ENCODE measurements at regions not wholly inside any gene's neighbourhood (a gene's known extent, or its start where the extent isn't known, plus 50 kb on each side); places are given as distances from the start of the nearest gene placed in this dataset.

- TF ChIP-seq CTCF (IDR thresholded peaks at IDR 0.05): no peak
- no peak for TF ChIP-seq POLR2A (IDR thresholded peaks at IDR 0.05)
- TF ChIP-seq EP300 (IDR thresholded peaks at IDR 0.05): no peak
Observed at GRCh38 chr7:35374858-35375257, 121.0 kb upstream of the TBX20 start.
